Esophagus muscularis mucosa (tissue), 4 donors: ENCODE measurements at regions not wholly inside any gene's neighbourhood (a gene's known extent, or its start where the extent isn't known, plus 50 kb on each side); places are given as distances from the start of the nearest gene placed in this dataset.

ENCODE experiments used
- EP300 ChIP-seq: sonication (generic); formaldehyde crosslinking; IDR thresholded peaks from one replicate; pipeline ENCODE4 v1.6.1; 2017; ENCODE audit warnings: antibody characterized with exemption
- POLR2A ChIP-seq: fragments of 450-650 bp; IDR thresholded peaks from one replicate; pipeline ENCODE4 v1.6.1; 2017; ENCODE audit warnings: antibody characterized with exemption, moderate library complexity, mild to moderate bottlenecking, low read depth
- POLR2AphosphoS5 ChIP-seq, 2 donors: sonication (generic); formaldehyde crosslinking; IDR thresholded peaks; one replicate each; pipeline ENCODE4 v1.6.1; 2017; ENCODE audit warnings: antibody characterized with exemption in 2 of 2
- TF ChIP-seq, protein P1 (sequence below), 3 experiments: fragments of 200-600 bp in 2 of 3; fragments of 450-650 bp in 1 of 3; sonication (generic) in 2 of 3; IDR thresholded peaks; one replicate each; pipeline ENCODE4 v1.5.1; 2017 to 2019; ENCODE audit warnings: antibody characterized with exemption in 3 of 3, mild to moderate bottlenecking in 2 of 3, moderate library complexity in 1 of 3

DNA sequence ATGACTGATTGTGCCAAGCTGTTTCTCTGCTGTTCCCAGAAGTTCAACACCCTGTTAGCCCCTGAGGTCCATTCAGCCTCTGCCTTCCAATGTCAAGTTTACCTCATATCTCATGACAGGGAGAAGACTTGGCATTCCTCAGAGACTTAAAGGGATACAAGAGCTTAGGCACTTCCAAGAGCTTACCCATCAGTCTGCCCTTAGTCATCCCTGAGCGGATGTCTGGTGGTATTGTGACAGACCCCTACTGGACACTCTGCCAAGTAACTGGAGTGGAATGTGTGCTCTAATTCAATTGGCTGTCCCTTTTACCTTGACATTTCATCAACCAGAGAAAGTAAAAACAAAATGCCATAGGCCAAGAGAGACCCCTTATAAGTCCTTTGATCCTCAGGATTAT lies 151.5 kb downstream of the AASDHPPT start:
- TF ChIP-seq, protein P1, sequence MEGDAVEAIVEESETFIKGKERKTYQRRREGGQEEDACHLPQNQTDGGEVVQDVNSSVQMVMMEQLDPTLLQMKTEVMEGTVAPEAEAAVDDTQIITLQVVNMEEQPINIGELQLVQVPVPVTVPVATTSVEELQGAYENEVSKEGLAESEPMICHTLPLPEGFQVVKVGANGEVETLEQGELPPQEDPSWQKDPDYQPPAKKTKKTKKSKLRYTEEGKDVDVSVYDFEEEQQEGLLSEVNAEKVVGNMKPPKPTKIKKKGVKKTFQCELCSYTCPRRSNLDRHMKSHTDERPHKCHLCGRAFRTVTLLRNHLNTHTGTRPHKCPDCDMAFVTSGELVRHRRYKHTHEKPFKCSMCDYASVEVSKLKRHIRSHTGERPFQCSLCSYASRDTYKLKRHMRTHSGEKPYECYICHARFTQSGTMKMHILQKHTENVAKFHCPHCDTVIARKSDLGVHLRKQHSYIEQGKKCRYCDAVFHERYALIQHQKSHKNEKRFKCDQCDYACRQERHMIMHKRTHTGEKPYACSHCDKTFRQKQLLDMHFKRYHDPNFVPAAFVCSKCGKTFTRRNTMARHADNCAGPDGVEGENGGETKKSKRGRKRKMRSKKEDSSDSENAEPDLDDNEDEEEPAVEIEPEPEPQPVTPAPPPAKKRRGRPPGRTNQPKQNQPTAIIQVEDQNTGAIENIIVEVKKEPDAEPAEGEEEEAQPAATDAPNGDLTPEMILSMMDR (IDR thresholded peaks at IDR 0.05): no peak
- TF ChIP-seq POLR2A (no peak), EP300 (no peak), POLR2AphosphoS5 (IDR thresholded peaks at IDR 0.05) (no peak)
